ENCODE measurements at regions not wholly inside any gene's neighbourhood (a gene's known extent, or its start where the extent isn't known, plus 50 kb on each side); places are given as distances from the start of the nearest gene placed in this dataset.

DNA sequence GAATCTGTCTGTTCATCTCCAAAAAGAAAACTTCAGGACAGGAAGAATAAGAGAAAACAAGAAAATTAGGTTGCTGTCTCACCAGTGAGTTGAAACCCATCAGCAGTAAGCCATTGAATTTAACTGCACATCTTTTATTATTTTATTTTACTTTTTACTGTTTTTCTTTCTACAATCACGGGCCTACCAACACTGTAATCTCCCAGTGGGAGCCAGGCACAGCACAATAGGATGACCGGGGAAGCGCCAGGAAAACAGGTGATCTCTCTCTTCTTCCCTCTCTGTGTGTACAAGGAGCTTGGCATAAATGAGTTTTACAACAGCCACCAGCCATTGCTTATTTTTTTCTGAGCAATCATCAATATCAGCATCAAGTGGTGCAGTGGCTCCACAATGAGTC is 113.1 kb upstream of the ESRRG start:
- intact Hi-C loops (cut with DNase I; ENCODE audit: low total_unique reads) = no loop called here
- no peak overlapping the region for H3K27ac ChIP-seq
- no peak overlapping the region for H3K4me3 ChIP-seq
- DNase-seq = no peak
- H3K36me3 ChIP-seq = no peaks in the 10 kb centered on the region
- no peaks in the 10 kb centered on the region for H3K27me3 ChIP-seq
- in situ Hi-C loops (cut with MboI; ENCODE audit: low pct_ligation_motif_present in 1 of 4, low pct_unique_long_range_greater_than_20kb in 1 of 4, low sequenced_read_pairs in 3 of 4) = no loop called here
- 82 to 89% methylated on average over 3 of the region's 3 CpGs for WGBS, 2 donors (ENCODE audit: low coverage in 1 of 2)
- no peaks in the 10 kb centered on the region for H3K9me3 ChIP-seq
- TF ChIP-seq EP300 (IDR thresholded peaks at IDR 0.05; ENCODE audit: low read depth) (no peak), POLR2AphosphoS5 (IDR thresholded peaks at IDR 0.05) (no peak), POLR2A (IDR thresholded peaks at IDR 0.05) (no peak)
- TF ChIP-seq, protein P1, sequence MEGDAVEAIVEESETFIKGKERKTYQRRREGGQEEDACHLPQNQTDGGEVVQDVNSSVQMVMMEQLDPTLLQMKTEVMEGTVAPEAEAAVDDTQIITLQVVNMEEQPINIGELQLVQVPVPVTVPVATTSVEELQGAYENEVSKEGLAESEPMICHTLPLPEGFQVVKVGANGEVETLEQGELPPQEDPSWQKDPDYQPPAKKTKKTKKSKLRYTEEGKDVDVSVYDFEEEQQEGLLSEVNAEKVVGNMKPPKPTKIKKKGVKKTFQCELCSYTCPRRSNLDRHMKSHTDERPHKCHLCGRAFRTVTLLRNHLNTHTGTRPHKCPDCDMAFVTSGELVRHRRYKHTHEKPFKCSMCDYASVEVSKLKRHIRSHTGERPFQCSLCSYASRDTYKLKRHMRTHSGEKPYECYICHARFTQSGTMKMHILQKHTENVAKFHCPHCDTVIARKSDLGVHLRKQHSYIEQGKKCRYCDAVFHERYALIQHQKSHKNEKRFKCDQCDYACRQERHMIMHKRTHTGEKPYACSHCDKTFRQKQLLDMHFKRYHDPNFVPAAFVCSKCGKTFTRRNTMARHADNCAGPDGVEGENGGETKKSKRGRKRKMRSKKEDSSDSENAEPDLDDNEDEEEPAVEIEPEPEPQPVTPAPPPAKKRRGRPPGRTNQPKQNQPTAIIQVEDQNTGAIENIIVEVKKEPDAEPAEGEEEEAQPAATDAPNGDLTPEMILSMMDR (IDR thresholded peaks at IDR 0.05) = no peak
- no peaks in the 10 kb centered on the region for H3K4me1 ChIP-seq

- WGBS, 2 donors (ENCODE audit: low coverage in 1 of 2) = 83 to 88% methylated on average over 2 to 4 of the region's 4 CpGs
- Histone ChIP-seq H3K27ac (no peak overlapping the region), H3K36me3 (no peaks in the 10 kb centered on the region), H3K4me1 (no peaks in the 10 kb centered on the region), H3K4me3 (no peak overlapping the region), H3K9me3 (no peaks in the 10 kb centered on the region), H3K27me3 (no peaks in the 10 kb centered on the region)
- intact Hi-C loops (cut with DNase I; ENCODE audit: low total_unique reads) = no loop called here
- in situ Hi-C loops (cut with MboI; ENCODE audit: low pct_ligation_motif_present in 1 of 4, low pct_unique_long_range_greater_than_20kb in 1 of 4, low sequenced_read_pairs in 3 of 4) = no loop called here
- DNase-seq = no peak
- TF ChIP-seq, protein P1 (IDR thresholded peaks at IDR 0.05) = no peak
- no peak for TF ChIP-seq POLR2AphosphoS5 (IDR thresholded peaks at IDR 0.05)
- no peak for TF ChIP-seq EP300 (IDR thresholded peaks at IDR 0.05; ENCODE audit: low read depth)
These were observed 110.3 kb upstream of the ESRRG start for GRCh38 chr1:216833509-216833908.

- intact Hi-C loops (cut with DNase I; ENCODE audit: low total_unique reads) = no loop called here
These were observed 109.0 kb upstream of the ESRRG start for GRCh38 chr1:216832192-216832591.

GRCh38 chr1:216830424-216831210 is 107.4 kb upstream of the ESRRG start:
- H3K27me3 ChIP-seq = no peaks in the 10 kb centered on the region
- H3K36me3 ChIP-seq = no peaks in the 10 kb centered on the region
- no peak overlapping the region for H3K4me3 ChIP-seq
- in situ Hi-C loops (cut with MboI; ENCODE audit: low pct_ligation_motif_present in 1 of 4, low pct_unique_long_range_greater_than_20kb in 1 of 4, low sequenced_read_pairs in 3 of 4) (no loop called here), intact Hi-C loops (cut with DNase I; ENCODE audit: low total_unique reads) (no loop called here)
- TF ChIP-seq POLR2A (IDR thresholded peaks at IDR 0.05) (no peak), EP300 (IDR thresholded peaks at IDR 0.05; ENCODE audit: low read depth) (no peak)
- H3K4me1 ChIP-seq = no peaks in the 10 kb centered on the region
- WGBS, 2 donors (ENCODE audit: low coverage in 1 of 2) = 53 to 57% methylated on average over 9 to 10 of the region's 10 CpGs
- no peak for DNase-seq
- no peaks in the 10 kb centered on the region for H3K9me3 ChIP-seq
- no peak overlapping the region for H3K27ac ChIP-seq

More at GRCh38 chr1:216832192-216832591, 109.0 kb upstream of the ESRRG start:
- Histone ChIP-seq H3K27ac (no peak overlapping the region), H3K4me3 (no peak overlapping the region), H3K4me1 (no peaks in the 10 kb centered on the region), H3K9me3 (no peaks in the 10 kb centered on the region), H3K36me3 (no peaks in the 10 kb centered on the region), H3K27me3 (no peaks in the 10 kb centered on the region)
- DNase-seq = no peak
- in situ Hi-C loops (cut with MboI; ENCODE audit: low pct_ligation_motif_present in 1 of 4, low pct_unique_long_range_greater_than_20kb in 1 of 4, low sequenced_read_pairs in 3 of 4) = no loop called here
- WGBS, 2 donors (ENCODE audit: low coverage in 1 of 2) = 73 to 83% methylated on average over 2 to 3 of the region's 3 CpGs
- TF ChIP-seq, protein P1 (IDR thresholded peaks at IDR 0.05) = no peak
- TF ChIP-seq EP300 (IDR thresholded peaks at IDR 0.05; ENCODE audit: low read depth) (no peak), POLR2A (IDR thresholded peaks at IDR 0.05) (no peak), POLR2AphosphoS5 (IDR thresholded peaks at IDR 0.05) (no peak)
